Transverse colon (tissue), 4 donors: ENCODE measurements at regions not wholly inside any gene's neighbourhood (a gene's known extent, or its start where the extent isn't known, plus 50 kb on each side); places are given as distances from the start of the nearest gene placed in this dataset.

ENCODE experiments used
- DNase-seq: peaks from one replicate; pipeline ENCODE4 v3.0.0-alpha.2; 2019
- H3K27ac ChIP-seq, 4 donors: fragments of 200-600 bp; sonication (generic); 2 replicates each; pipeline ENCODE4 v1.5.1; 2016 to 2018; ENCODE audit warnings: inconsistent platforms in 4 of 4
- H3K27me3 ChIP-seq: fragments of 200-600 bp; sonication (generic); 2 replicates; pipeline ENCODE4 v1.5.1; 2017; ENCODE audit warnings: inconsistent platforms
- H3K36me3 ChIP-seq, 4 donors: fragments of 200-600 bp; sonication (generic); 2 replicates each; pipeline ENCODE4 v1.5.1; 2017 to 2019; ENCODE audit warnings: inconsistent platforms in 4 of 4
- H3K4me1 ChIP-seq, 4 donors: fragments of 200-600 bp; sonication (generic); 2 replicates each; pipeline ENCODE4 v1.5.1; 2017 to 2020; ENCODE audit warnings: inconsistent platforms in 4 of 4
- H3K4me3 ChIP-seq, 4 donors: fragments of 200-600 bp; sonication (generic); 1 replicate in 1 of 4; 2 replicates in 3 of 4; pipeline versions ENCODE4 v1.5.1 to v1.6.1; 2017 to 2019; ENCODE audit warnings: inconsistent platforms in 4 of 4
- H3K9me3 ChIP-seq, 2 donors: fragments of 200-600 bp; sonication (generic); 2 replicates each; pipeline ENCODE4 v1.5.1; 2017 to 2019; ENCODE audit warnings: inconsistent platforms in 2 of 2
- EP300 ChIP-seq: sonication (generic); formaldehyde crosslinking; IDR thresholded peaks from one replicate; pipeline ENCODE4 v1.6.1; 2017; ENCODE audit warnings: antibody characterized with exemption, low read depth
- POLR2A ChIP-seq: fragments of 450-650 bp; IDR thresholded peaks from one replicate; pipeline ENCODE4 v1.6.1; 2016; ENCODE audit warnings: antibody characterized with exemption, mild to moderate bottlenecking, moderate library complexity
- POLR2AphosphoS5 ChIP-seq, 3 donors: sonication (generic); formaldehyde crosslinking; IDR thresholded peaks; one replicate each; pipeline ENCODE4 v1.6.1; 2016; ENCODE audit warnings: antibody characterized with exemption in 3 of 3
- WGBS, 2 donors: methylation state at CpG; one replicate each; pipeline ENCODE4 v1.1.5; 2018; ENCODE audit warnings: low coverage in 1 of 2; 5-methylcytosine and 5-hydroxymethylcytosine counted together
- in situ Hi-C, 4 donors: fragments of 200-750 bp; cut with MboI; loops; one replicate each; pipeline versions ENCODE4 v1.15.0 to v1.15.1; 2017; ENCODE audit warnings: low sequenced_read_pairs in 3 of 4, low pct_ligation_motif_present in 1 of 4, low pct_unique_long_range_greater_than_20kb in 1 of 4
- intact Hi-C: fragments of 100-400 bp; cut with DNase I; formaldehyde crosslinking; loops from one replicate; pipeline ENCODE4 v1.15.1; 2023; ENCODE audit warnings: low total_unique reads
- TF ChIP-seq, protein P1 (sequence below), 5 experiments: fragments of 200-600 bp in 3 of 5; fragments of 450-650 bp in 2 of 5; sonication (generic) in 3 of 5; IDR thresholded peaks; 1 replicate in 2 of 5; 2 replicates in 3 of 5; pipeline ENCODE4 v1.5.1; 2016 to 2017; ENCODE audit warnings: antibody characterized with exemption in 5 of 5, inconsistent platforms in 3 of 5, mild to moderate bottlenecking in 2 of 5, moderate library complexity in 1 of 5

GRCh38 chr4:43242606-43243005 lies 350.1 kb downstream of the GRXCR1 start:
- Histone ChIP-seq H3K4me3 (no peak overlapping the region), H3K27me3 (no peaks in the 10 kb centered on the region), H3K36me3 (no peaks in the 10 kb centered on the region), H3K4me1 (no peaks in the 10 kb centered on the region), H3K27ac (no peak overlapping the region), H3K9me3 (no peaks in the 10 kb centered on the region)
- intact Hi-C loops: no loop called here
- TF ChIP-seq, protein P1, sequence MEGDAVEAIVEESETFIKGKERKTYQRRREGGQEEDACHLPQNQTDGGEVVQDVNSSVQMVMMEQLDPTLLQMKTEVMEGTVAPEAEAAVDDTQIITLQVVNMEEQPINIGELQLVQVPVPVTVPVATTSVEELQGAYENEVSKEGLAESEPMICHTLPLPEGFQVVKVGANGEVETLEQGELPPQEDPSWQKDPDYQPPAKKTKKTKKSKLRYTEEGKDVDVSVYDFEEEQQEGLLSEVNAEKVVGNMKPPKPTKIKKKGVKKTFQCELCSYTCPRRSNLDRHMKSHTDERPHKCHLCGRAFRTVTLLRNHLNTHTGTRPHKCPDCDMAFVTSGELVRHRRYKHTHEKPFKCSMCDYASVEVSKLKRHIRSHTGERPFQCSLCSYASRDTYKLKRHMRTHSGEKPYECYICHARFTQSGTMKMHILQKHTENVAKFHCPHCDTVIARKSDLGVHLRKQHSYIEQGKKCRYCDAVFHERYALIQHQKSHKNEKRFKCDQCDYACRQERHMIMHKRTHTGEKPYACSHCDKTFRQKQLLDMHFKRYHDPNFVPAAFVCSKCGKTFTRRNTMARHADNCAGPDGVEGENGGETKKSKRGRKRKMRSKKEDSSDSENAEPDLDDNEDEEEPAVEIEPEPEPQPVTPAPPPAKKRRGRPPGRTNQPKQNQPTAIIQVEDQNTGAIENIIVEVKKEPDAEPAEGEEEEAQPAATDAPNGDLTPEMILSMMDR (IDR thresholded peaks at IDR 0.05): no peak
- TF ChIP-seq POLR2AphosphoS5 (IDR thresholded peaks at IDR 0.05): no peak
- TF ChIP-seq POLR2A: no peak
- no peak for TF ChIP-seq EP300
- no peak for DNase-seq
- 19 to 43% methylated on average over 2 of the region's 2 CpGs for WGBS, 2 donors
- in situ Hi-C loops: no loop called here

- TF ChIP-seq POLR2AphosphoS5 (IDR thresholded peaks at IDR 0.05) (no peak), POLR2A (no peak), EP300 (no peak)
- in situ Hi-C loops: no loop called here
- Histone ChIP-seq H3K27me3 (no peaks in the 10 kb centered on the region), H3K36me3 (no peaks in the 10 kb centered on the region), H3K9me3 (no peaks in the 10 kb centered on the region), H3K27ac (no peak overlapping the region), H3K4me3 (no peak overlapping the region), H3K4me1 (no peaks in the 10 kb centered on the region)
- DNase-seq: no peak
- intact Hi-C loops: no loop called here
- 73 to 82% methylated on average over 4 of the region's 4 CpGs for WGBS, 2 donors
Measured at GRCh38 chr4:43243433-43244116, 351.1 kb downstream of the GRXCR1 start.

- no peak overlapping the region for H3K27ac ChIP-seq
- no peaks in the 10 kb centered on the region for H3K36me3 ChIP-seq
- H3K27me3 ChIP-seq: no peaks in the 10 kb centered on the region
- H3K4me3 ChIP-seq: no peak overlapping the region
- no peaks in the 10 kb centered on the region for H3K4me1 ChIP-seq
- H3K9me3 ChIP-seq: no peaks in the 10 kb centered on the region
- in situ Hi-C loops: no loop called here
- 31 to 40% methylated on average over 1 of the region's 1 CpG for WGBS, 2 donors
- DNase-seq: no peak
- no peak for TF ChIP-seq EP300
- TF ChIP-seq, protein P1 (IDR thresholded peaks at IDR 0.05): no peak
- TF ChIP-seq POLR2A: no peak
- no peak for TF ChIP-seq POLR2AphosphoS5 (IDR thresholded peaks at IDR 0.05)
- intact Hi-C loops: no loop called here
Measured at GRCh38 chr4:43244688-43245382, 352.3 kb downstream of the GRXCR1 start.

DNA sequence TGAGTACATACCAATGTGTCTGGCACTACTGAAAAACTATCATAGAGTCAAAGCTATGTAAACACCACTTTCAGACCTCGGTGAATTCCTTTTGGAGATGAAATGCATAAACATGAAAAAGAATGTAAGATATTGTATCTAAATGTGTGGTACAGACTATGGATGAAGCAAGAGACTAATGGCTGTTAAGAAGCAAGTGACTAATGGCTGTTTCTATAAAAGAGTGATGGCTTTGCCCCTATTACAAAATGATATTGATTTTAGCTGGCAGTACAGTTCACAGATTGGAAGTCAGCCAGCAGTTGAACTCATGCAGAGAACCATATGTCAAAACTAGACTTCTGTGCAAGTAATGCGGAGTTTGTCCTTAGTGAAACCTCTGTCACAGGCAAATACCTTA lies 359.3 kb downstream of the GRXCR1 start:
- Histone ChIP-seq H3K4me1 (no peaks in the 10 kb centered on the region), H3K27me3 (no peaks in the 10 kb centered on the region), H3K4me3 (no peak overlapping the region), H3K36me3 (no peaks in the 10 kb centered on the region), H3K9me3 (no peaks in the 10 kb centered on the region), H3K27ac (no peak overlapping the region)
- WGBS, 2 donors: 62 to 70% methylated on average over 2 of the region's 2 CpGs
- no peak for TF ChIP-seq EP300
- TF ChIP-seq, protein P1 (IDR thresholded peaks at IDR 0.05): no peak
- TF ChIP-seq POLR2A: no peak
- TF ChIP-seq POLR2AphosphoS5 (IDR thresholded peaks at IDR 0.05): no peak
- no peak for DNase-seq
- intact Hi-C loops (no loop called here), in situ Hi-C loops (no loop called here)
